ENCODE measurements at regions not wholly inside any gene's neighbourhood (a gene's known extent, or its start where the extent isn't known, plus 50 kb on each side); places are given as distances from the start of the nearest gene placed in this dataset.

DNA sequence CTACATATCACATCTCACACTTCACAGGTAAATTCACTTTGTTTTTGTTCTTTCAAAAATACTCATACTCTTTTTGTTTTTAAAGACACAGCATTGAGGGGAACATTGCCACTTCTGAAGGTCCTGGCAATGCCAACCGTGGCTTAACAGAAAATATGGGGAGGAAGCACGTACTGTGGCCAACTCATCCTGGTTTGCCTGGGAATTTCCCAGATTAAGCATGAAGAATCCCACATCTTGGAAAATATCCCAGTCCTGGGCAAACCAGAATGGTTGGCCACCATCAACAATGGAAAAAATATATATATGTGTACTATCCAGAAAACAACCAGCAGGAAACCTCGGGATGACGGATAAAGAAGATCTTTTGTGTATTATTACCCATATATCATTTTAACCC is 1032.2 kb upstream of the SLC10A2 start:
- no peak overlapping the region for H3K27ac Mint-ChIP-seq
- peaks cover 0 to 6% of the 10 kb centered on the region in 2 donors for H3K36me3 Mint-ChIP-seq
- H3K9me3 Mint-ChIP-seq: peaks cover 23 to 27% of the 10 kb centered on the region in 2 donors
- DNase-seq (ENCODE audit: low spot score in 2 of 2) (no peak), ATAC-seq (no peak)

DNA sequence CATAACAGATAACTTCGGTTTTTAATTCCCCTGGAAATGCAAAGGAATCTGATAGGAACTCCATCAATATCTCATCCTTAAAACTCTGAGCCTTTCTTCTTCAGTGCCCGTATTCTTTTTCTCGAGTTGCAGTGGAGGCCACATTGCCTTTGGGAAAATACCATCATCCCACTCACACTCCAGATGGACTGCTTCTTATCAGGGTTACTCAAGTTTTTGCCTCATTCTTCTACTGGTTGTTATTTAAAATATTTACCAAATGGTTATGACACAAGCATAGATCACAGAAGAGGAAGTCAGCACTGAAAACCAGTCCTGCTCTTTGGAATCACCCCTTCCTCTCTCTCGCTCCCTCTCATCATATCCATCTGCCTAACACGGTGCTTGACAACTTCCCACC is 1020.5 kb upstream of the SLC10A2 start:
- Mint-ChIP-seq H3K9me3 (peaks cover 16 to 27% of the 10 kb centered on the region in 2 donors), H3K36me3 (no peaks in the 10 kb centered on the region), H3K27ac (no peak overlapping the region)
- ATAC-seq (no peak), DNase-seq (ENCODE audit: low spot score in 2 of 2) (no peak)

DNA sequence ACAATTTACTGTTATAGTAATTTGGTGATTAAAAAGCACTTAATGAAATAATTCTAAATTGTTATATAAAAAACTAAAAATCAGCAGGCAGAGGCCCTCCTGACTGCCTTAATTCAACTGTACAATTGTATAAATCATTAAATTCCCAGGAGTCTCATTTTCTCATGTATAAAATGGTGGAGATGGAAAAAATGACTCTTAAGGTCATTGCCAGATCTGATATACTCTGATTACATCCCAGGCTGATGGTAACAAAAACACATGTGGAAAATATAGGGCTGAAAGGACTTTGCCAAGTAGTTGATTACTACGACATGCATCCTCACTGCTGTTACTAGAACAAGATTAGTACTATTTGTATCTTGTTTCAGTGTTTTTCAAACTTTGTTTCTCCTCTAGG is 1020.0 kb upstream of the SLC10A2 start:
- Mint-ChIP-seq H3K27ac (no peak overlapping the region), H3K9me3 (peaks cover 16 to 27% of the 10 kb centered on the region in 2 donors), H3K36me3 (no peaks in the 10 kb centered on the region)
- ATAC-seq (no peak), DNase-seq (ENCODE audit: low spot score in 2 of 2) (no peak)

- Mint-ChIP-seq H3K9me3 (peaks cover 16 to 27% of the 10 kb centered on the region in 2 donors), H3K36me3 (no peaks in the 10 kb centered on the region), H3K27ac (no peak overlapping the region)
- ATAC-seq (no peak), DNase-seq (ENCODE audit: low spot score in 2 of 2) (no peak)
These were observed 1019.4 kb upstream of the SLC10A2 start for GRCh38 chr13:104085611-104086010.

DNA sequence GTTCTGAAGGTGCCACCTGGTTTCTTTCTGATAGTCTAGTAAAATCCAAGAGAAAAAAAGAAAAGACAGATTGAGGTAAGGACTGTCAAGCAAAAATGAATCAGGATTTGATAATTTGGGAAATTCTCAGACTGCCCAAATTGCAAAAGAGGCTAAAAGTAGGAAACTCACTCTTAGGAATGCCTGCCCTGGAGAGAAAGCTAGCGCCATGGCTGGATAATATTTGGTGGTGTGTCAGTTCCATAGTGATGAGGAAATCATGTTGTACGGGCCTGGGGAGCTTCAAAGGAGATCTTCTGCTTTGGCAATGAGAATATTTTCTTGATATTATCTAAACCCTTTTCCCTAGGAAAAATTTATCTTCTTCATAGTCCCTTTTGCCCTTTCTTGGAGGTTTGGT is 1008.1 kb upstream of the SLC10A2 start:
- peaks cover 15% of the 10 kb centered on the region in 2 donors for H3K9me3 Mint-ChIP-seq
- no peak overlapping the region for H3K27ac Mint-ChIP-seq
- no peaks in the 10 kb centered on the region for H3K36me3 Mint-ChIP-seq

GRCh38 chr13:104071806-104072205 is 1005.6 kb upstream of the SLC10A2 start:
- Mint-ChIP-seq H3K36me3 (no peaks in the 10 kb centered on the region), H3K27ac (no peak overlapping the region), H3K9me3 (peaks cover 15% of the 10 kb centered on the region in 2 donors)
- ATAC-seq: no peak
- no peak for DNase-seq (ENCODE audit: low spot score in 2 of 2)

More for the DNA sequence above, 1008.1 kb upstream of the SLC10A2 start:
- DNase-seq (ENCODE audit: low spot score in 2 of 2): no peak
- no peak for ATAC-seq

- H3K9me3 Mint-ChIP-seq: peaks cover 4 to 11% of the 10 kb centered on the region in 2 donors
- no peak for DNase-seq (ENCODE audit: low spot score in 2 of 2)
- no peaks in the 10 kb centered on the region for H3K36me3 Mint-ChIP-seq
- no peak for ATAC-seq
- no peak overlapping the region for H3K27ac Mint-ChIP-seq
These were observed 999.1 kb upstream of the SLC10A2 start for GRCh38 chr13:104065328-104065727.

DNA sequence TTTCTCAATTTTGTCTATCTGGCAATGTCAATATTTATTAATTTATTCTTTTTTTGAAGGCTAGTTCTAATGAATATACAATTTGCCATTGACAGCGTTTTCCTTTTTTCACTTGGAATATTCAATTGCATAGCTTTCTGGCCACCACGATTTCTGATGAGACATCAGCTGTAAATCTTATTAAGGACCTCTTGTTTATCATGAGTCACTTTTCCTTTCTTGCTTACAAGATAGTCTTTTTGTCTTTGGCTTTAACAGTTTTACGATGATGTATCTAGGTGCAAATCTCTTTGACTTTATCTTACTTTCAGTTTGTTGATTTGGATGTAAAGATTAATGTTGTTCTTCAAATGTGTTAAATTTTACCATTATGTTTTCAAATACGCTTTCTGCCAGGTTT is 991.6 kb upstream of the SLC10A2 start:
- DNase-seq (ENCODE audit: low spot score in 2 of 2) (no peak), ATAC-seq (no peak)
- Mint-ChIP-seq H3K9me3 (peaks cover 12 to 17% of the 10 kb centered on the region in 2 donors), H3K36me3 (no peaks in the 10 kb centered on the region), H3K27ac (no peak overlapping the region)

DNA sequence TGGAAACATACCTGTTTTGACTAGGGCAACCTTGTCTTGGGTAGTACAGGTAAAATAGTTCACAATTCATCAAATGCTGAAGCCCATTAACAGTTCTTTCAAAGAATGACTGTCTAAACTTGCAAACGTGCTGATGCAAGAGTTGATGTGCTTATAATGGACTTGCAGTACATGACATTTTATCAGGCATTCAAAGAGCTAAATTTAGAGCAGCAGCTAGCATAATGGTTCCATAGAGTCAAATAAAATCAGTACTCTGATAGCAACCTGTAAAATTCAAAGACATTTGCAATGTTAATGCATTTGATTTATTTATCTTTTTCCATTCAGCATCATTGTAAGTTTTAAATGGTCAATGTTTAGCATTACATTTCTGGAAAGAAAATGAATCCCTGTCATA is 979.7 kb upstream of the SLC10A2 start:
- Mint-ChIP-seq H3K27ac (no peak overlapping the region), H3K36me3 (no peaks in the 10 kb centered on the region), H3K9me3 (peaks cover 15 to 19% of the 10 kb centered on the region in 2 donors)
- ATAC-seq (no peak), DNase-seq (ENCODE audit: low spot score in 2 of 2) (no peak)

DNA sequence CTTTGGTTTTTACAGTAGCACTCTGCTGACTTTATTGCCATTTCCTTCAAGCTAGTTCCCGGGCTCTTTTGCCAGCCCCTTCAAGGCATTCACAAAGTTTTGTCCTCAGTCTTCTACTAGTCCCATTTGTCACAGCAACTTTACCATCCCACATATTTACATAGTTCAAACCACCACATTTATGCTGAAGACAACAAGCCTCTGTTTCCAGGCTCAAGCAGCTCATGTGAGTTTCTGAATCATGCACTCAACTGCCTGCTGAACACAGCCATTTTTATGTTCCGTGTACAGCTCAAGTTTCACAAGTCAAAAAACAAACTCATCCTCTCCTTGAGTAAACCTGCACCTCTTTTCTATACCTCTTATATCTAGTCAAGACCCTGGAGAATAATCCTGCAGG is 977.0 kb upstream of the SLC10A2 start:
- ATAC-seq (no peak), DNase-seq (ENCODE audit: low spot score in 2 of 2) (no peak)
- Mint-ChIP-seq H3K27ac (no peak overlapping the region), H3K36me3 (no peaks in the 10 kb centered on the region), H3K9me3 (peaks cover 15 to 19% of the 10 kb centered on the region in 2 donors)

- DNase-seq (ENCODE audit: low spot score in 2 of 2): no peak
- H3K36me3 Mint-ChIP-seq: no peaks in the 10 kb centered on the region
- no peak overlapping the region for H3K27ac Mint-ChIP-seq
These were observed 968.7 kb upstream of the SLC10A2 start for GRCh38 chr13:104034891-104035290.

GRCh38 chr13:104025303-104025702 is 959.1 kb upstream of the SLC10A2 start:
- H3K36me3 Mint-ChIP-seq: no peaks in the 10 kb centered on the region
- H3K27ac Mint-ChIP-seq: no peak overlapping the region
- ATAC-seq (no peak), DNase-seq (ENCODE audit: low spot score in 2 of 2) (no peak)
- H3K9me3 Mint-ChIP-seq: peaks cover 6 to 14% of the 10 kb centered on the region in 2 donors

More at GRCh38 chr13:104034891-104035290, 968.7 kb upstream of the SLC10A2 start:
- peaks cover 0 to 3% of the 10 kb centered on the region in 2 donors for H3K9me3 Mint-ChIP-seq
- no peak for ATAC-seq

DNA sequence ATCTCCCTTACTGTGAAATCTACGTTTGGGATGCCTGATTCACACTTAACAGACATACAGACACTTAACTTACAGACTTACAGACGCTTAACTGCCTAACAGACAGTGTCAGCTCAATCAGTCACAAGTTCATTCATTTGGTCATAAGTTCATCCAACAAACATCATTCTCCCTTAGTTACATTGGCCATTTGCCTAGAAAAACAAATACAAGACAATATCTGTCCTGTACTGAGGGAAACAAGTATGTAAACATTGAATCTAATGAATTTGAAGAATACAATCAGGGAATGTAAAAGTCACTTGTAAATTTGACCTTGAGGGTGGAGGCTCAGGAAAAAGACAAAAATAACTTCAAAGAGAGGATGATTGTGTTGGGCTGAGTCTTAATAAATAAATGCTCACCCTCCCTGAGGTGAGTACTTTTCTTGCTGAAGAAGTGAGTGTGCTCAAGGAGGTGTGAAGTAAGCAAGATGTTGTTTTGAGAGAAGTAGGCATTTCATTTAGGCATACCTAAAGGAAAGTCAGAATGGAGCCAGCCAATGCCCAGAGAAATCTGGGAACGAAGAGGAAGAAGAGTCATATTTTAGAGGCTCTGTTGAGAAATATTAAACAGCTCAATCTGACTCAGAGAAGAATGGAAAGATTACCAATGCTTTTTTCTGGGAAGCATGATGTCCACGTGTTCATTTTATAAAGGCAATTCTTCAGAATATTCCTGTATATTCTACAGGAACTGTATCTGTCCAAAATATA is 958.4 kb upstream of the SLC10A2 start:
- ATAC-seq: no peak
- no peak for DNase-seq (ENCODE audit: low spot score in 2 of 2)
- no peak overlapping the region for H3K27ac Mint-ChIP-seq
- peaks cover 6 to 14% of the 10 kb centered on the region in 2 donors for H3K9me3 Mint-ChIP-seq
- H3K36me3 Mint-ChIP-seq: no peaks in the 10 kb centered on the region

- H3K27ac Mint-ChIP-seq: no peak overlapping the region
- H3K9me3 Mint-ChIP-seq: peaks cover 6 to 14% of the 10 kb centered on the region in 2 donors
- H3K36me3 Mint-ChIP-seq: no peaks in the 10 kb centered on the region
- ATAC-seq (no peak), DNase-seq (ENCODE audit: low spot score in 2 of 2) (no peak)
These were observed 955.7 kb upstream of the SLC10A2 start for GRCh38 chr13:104021806-104022397.

GRCh38 chr13:104017317-104017716 is 951.1 kb upstream of the SLC10A2 start:
- no peak for DNase-seq (ENCODE audit: low spot score in 2 of 2)
- no peak for ATAC-seq
- H3K27ac Mint-ChIP-seq: no peak overlapping the region
- no peaks in the 10 kb centered on the region for H3K9me3 Mint-ChIP-seq
- no peaks in the 10 kb centered on the region for H3K36me3 Mint-ChIP-seq

DNA sequence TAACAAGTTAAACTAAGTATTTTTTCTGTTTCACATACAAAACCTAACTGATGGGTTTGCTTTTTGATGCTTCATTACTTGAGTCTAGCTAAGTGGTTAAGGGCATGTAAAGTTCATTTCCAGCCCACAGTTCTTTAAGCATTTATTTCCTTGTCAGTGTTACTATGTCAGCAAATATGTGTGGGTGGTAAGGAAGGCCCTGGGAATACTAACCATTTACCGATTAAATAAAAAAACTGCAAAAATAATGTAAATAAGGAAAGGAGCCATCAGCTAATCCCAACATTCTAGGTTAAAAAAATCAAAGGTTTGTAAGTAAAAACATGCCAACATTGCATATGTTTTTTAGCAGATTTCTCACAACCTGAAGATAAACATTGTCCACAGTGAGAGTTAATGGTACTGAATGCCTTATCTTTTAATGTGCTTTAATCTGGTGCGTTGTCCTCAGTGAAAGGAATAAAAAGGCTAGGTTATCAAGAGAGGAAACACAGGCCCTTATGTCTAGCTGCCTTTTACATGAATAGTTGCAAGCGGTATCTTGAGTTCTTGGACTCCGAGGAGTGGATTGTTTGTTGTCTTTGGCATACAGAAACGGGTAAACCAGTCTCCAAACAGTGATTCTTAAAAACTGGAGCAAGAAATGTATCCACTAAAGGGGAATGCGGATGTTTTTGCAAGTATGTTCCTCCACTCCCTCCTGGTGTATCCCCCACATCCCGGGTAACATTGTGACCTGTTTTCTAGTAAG is 949.6 kb upstream of the SLC10A2 start:
- Mint-ChIP-seq H3K9me3 (peaks cover 0 to 6% of the 10 kb centered on the region in 2 donors), H3K36me3 (no peaks in the 10 kb centered on the region), H3K27ac (no peak overlapping the region)
- ATAC-seq (no peak), DNase-seq (ENCODE audit: low spot score in 2 of 2) (no peak)

All from activated naive CD4-positive, alpha-beta T cell treated with anti-CD3 and anti-CD28 coated beads, Interleukin-2, amount 50 U/mL, for 72 hours (primary cell).